GM20000 (cell line): ENCODE measurements at regions not wholly inside any gene's neighbourhood (a gene's known extent, or its start where the extent isn't known, plus 50 kb on each side); places are given as distances from the start of the nearest gene placed in this dataset.
"Not testable (repeated sequence)": the region's sequence is repeated elsewhere in the genome, so short reads cannot be mapped to it uniquely, and the experiment has no call there.

Experiments used
- DNase-seq: peaks from one replicate; pipeline ENCODE4 v3.0.0; 2012; ENCODE audit warnings: low spot score
- CTCF ChIP-seq: IDR thresholded peaks from 2 replicates; pipeline ENCODE4 v1.5.1; 2012; ENCODE audit warnings: mild to moderate bottlenecking, control low read depth; ENCODE audit errors: extremely low read depth, missing control alignments

DNA sequence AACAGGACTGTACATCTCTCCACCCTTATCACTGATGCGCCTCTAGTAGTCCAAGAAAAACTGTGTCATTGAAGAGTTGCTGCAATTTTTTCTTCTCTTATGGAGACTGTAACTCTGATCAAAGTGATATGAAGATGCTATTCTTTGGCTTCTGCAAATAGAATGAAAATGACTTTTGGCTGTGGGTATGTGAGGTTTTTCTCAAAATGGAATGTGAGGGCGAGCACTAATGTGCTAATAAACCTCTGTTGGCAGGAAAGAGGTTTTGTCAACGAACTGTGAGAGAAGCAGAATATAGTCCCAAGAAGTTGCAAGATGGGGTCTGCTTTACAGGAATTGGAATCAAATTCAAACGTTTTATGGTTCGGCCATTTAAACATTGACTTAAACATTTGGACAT lies 252.0 kb upstream of the GAS1 start:
- no peak for DNase-seq
- TF ChIP-seq CTCF, result no peak

- TF ChIP-seq CTCF, result no peak
- no peak for DNase-seq
Measured at GRCh38 chr9:87199782-87200181, 252.5 kb upstream of the GAS1 start.

GRCh38 chr9:87201351-87201751 lies 254.0 kb upstream of the GAS1 start:
- TF ChIP-seq CTCF, result no peak
- DNase-seq, result no peak

GRCh38 chr9:87206064-87206661 lies 258.9 kb upstream of the GAS1 start:
- DNase-seq, result no peak
- TF ChIP-seq CTCF, result no peak

- not testable (repeated sequence) for DNase-seq
Measured at GRCh38 chr9:87210658-87211057, 263.4 kb upstream of the GAS1 start.

DNA sequence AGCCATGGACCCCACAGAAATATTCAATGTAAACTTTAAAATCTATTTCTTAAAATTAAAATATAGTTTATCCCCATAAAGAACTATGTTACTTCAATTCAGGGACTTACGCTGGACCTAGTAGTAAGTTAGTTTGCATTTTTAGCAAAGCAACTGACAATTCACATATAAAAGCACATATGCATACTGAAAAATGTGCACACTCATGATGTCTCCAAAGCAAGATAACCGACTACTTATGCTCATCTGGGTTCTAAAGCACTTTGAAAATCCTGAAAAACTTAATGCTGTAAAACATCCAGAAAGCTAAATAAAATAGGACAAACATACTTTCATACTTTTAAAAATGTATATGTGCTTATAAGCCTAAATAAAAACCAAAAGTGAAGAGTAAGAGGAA lies 264.4 kb upstream of the GAS1 start:
- DNase-seq, result no peak
- TF ChIP-seq CTCF, result no peak

DNA sequence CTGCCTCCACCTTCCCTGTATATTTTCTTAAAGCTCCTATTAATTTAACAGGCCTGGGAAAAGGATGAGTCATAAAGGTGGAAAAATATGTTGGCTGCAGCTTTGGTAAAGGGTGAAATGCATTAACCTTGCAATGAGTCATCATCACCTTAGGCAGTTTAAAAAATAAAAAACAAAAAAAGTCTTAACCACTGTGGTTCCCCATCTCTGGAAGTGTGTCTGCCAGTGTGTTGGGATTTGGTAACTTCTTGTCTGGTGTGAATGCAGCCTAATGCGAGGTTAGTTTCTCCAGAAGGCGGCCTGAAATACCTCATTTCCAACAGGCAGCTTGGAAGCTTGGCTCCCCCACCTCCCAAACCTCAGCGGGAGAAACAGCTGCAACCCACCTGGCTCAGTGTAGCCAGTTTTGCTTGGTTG lies 265.3 kb upstream of the GAS1 start:
- no peak for DNase-seq

GRCh38 chr9:87213948-87214347 lies 266.6 kb upstream of the GAS1 start:
- no peak for TF ChIP-seq CTCF

More for the DNA sequence above, 265.3 kb upstream of the GAS1 start:
- TF ChIP-seq CTCF, result no peak

More at GRCh38 chr9:87213948-87214347, 266.6 kb upstream of the GAS1 start:
- no peak for DNase-seq
